GM23338 (cell line): ENCODE measurements at regions not wholly inside any gene's neighbourhood (a gene's known extent, or its start where the extent isn't known, plus 50 kb on each side); places are given as distances from the start of the nearest gene placed in this dataset.

ENCODE experiments used
- ATAC-seq: fragments of 200-7000 bp; cut with Tn5 transposase; 3 replicates; pipeline ENCODE4 v1.9.1; 2020
- DNase-seq: peaks from one replicate; pipeline ENCODE4 v3.0.0-alpha.2; 2015; ENCODE audit warnings: low spot score
- H2AFZ ChIP-seq: fragments of 200-600 bp; sonication (generic); 2 replicates; pipeline ENCODE4 v1.8.0; 2016; ENCODE audit warnings: antibody characterized with exemption, mild to moderate bottlenecking, moderate library complexity
- H3F3A ChIP-seq: fragments of 200-600 bp; sonication (generic); replicated peaks from 2 replicates; pipeline ENCODE4 v1.8.0; 2017; ENCODE audit warnings: antibody characterized with exemption, mixed run types, low read depth
- H3K27ac ChIP-seq: fragments of 200-600 bp; sonication (generic); 2 replicates; pipeline ENCODE4 v1.6.1; 2016; ENCODE audit warnings: low read depth
- H3K27me3 ChIP-seq: fragments of 200-600 bp; sonication (generic); 2 replicates; pipeline ENCODE4 v1.8.0; 2016; ENCODE audit warnings: mild to moderate bottlenecking, mixed run types, moderate library complexity; ENCODE audit not compliant: insufficient read depth
- H3K36me3 ChIP-seq: fragments of 200-600 bp; sonication (generic); 2 replicates; pipeline ENCODE4 v1.8.0; 2016; ENCODE audit warnings: mild to moderate bottlenecking; ENCODE audit not compliant: insufficient read depth
- H3K4me1 ChIP-seq: fragments of 200-600 bp; sonication (generic); 2 replicates; pipeline ENCODE4 v1.8.0; 2016; ENCODE audit warnings: mild to moderate bottlenecking, moderate library complexity; ENCODE audit not compliant: insufficient read depth
- H3K4me2 ChIP-seq: fragments of 200-600 bp; sonication (generic); 2 replicates; pipeline ENCODE4 v1.7.1; 2017; ENCODE audit warnings: mixed run types
- H3K4me3 ChIP-seq: fragments of 200-600 bp; sonication (generic); 2 replicates; pipeline ENCODE4 v1.6.1; 2016; ENCODE audit warnings: mixed run types
- H3K79me2 ChIP-seq: fragments of 200-600 bp; sonication (generic); replicated peaks from 2 replicates; pipeline ENCODE4 v1.8.0; 2017; ENCODE audit warnings: mild to moderate bottlenecking; ENCODE audit not compliant: insufficient read depth
- H3K9me2 ChIP-seq: fragments of 200-600 bp; sonication (generic); 2 replicates; pipeline ENCODE4 v1.8.0; 2017; ENCODE audit not compliant: insufficient read depth
- H4K20me1 ChIP-seq: fragments of 200-600 bp; sonication (generic); replicated peaks from 2 replicates; pipeline ENCODE4 v1.8.0; 2017; ENCODE audit warnings: mild to moderate bottlenecking; ENCODE audit not compliant: insufficient read depth
- H3K27ac Mint-ChIP-seq: 2 replicates; pipeline ENCODE4 v1.8.0; 2020; ENCODE audit warnings: inconsistent platforms, mild to moderate bottlenecking, moderate library complexity, mixed read lengths
- H3K27me3 Mint-ChIP-seq: 3 replicates; pipeline ENCODE4 v1.8.0; 2022; ENCODE audit warnings: low read depth, mild to moderate bottlenecking, moderate library complexity, mixed read lengths, inconsistent platforms; ENCODE audit not compliant: insufficient read depth, poor library complexity
- H3K36me3 Mint-ChIP-seq: 3 replicates; pipeline ENCODE4 v1.8.0; 2021; ENCODE audit warnings: low read depth, mild to moderate bottlenecking, inconsistent platforms, moderate library complexity, mixed read lengths
- H3K4me1 Mint-ChIP-seq: 3 replicates; pipeline ENCODE4 v1.8.0; 2020; ENCODE audit warnings: mild to moderate bottlenecking, inconsistent platforms, mixed read lengths
- H3K4me3 Mint-ChIP-seq: 3 replicates; pipeline ENCODE4 v1.8.0; 2021; ENCODE audit warnings: moderate library complexity, mild to moderate bottlenecking, inconsistent platforms, mixed read lengths
- H3K9me3 Mint-ChIP-seq: 3 replicates; pipeline ENCODE4 v1.8.0; 2020; ENCODE audit warnings: moderate library complexity, mild to moderate bottlenecking, inconsistent platforms, mixed read lengths
- CREB1 ChIP-seq: fragments of 250-450 bp; sonication (Bioruptor Pico); IDR thresholded peaks from 2 replicates; pipeline ENCODE4 v1.5.0; 2020; ENCODE audit warnings: low read depth, mild to moderate bottlenecking, moderate library complexity
- EZH2 ChIP-seq: fragments of 200-600 bp; sonication (generic); IDR thresholded peaks from one replicate; pipeline ENCODE4 v1.8.0; 2017; ENCODE audit warnings: antibody characterized with exemption, mild to moderate bottlenecking, low read depth; ENCODE audit not compliant: unreplicated experiment
- EZH2phosphoT487 ChIP-seq: fragments of 200-600 bp; sonication (generic); IDR thresholded peaks from one replicate; pipeline ENCODE4 v1.8.1; 2018; ENCODE audit warnings: antibody characterized with exemption; ENCODE audit not compliant: unreplicated experiment
- JUNB ChIP-seq: IDR thresholded peaks from one replicate; pipeline ENCODE4 v1.6.1; 2016; ENCODE audit warnings: antibody characterized with exemption; ENCODE audit not compliant: unreplicated experiment
- NANOG ChIP-seq: IDR thresholded peaks from 2 replicates; pipeline ENCODE4 v1.6.1; 2016; ENCODE audit warnings: antibody characterized with exemption, borderline replicate concordance
- POLR2AphosphoS5 ChIP-seq: IDR thresholded peaks from 2 replicates; pipeline ENCODE4 v1.6.1; 2016; ENCODE audit warnings: antibody characterized with exemption, low read depth
- STAT1 ChIP-seq: IDR thresholded peaks from one replicate; pipeline ENCODE4 v1.6.1; 2016; ENCODE audit warnings: antibody characterized with exemption; ENCODE audit not compliant: unreplicated experiment
- ZNF114 ChIP-seq: fragments of 250-450 bp; sonication (Bioruptor Pico); IDR thresholded peaks from 2 replicates; pipeline ENCODE4 v1.5.0; 2020; ENCODE audit warnings: mild to moderate bottlenecking, moderate library complexity
- ZNF331 ChIP-seq: fragments of 250-450 bp; sonication (Bioruptor Pico); IDR thresholded peaks from 2 replicates; pipeline ENCODE4 v1.5.0; 2020; ENCODE audit warnings: low read depth, mild to moderate bottlenecking, moderate library complexity
- TF ChIP-seq, protein P1 (sequence below): IDR thresholded peaks from one replicate; pipeline ENCODE4 v1.6.1; 2018; ENCODE audit warnings: antibody characterized with exemption; ENCODE audit not compliant: unreplicated experiment
- TF ChIP-seq, protein P2 (sequence below): IDR thresholded peaks from 2 replicates; pipeline ENCODE4 v1.6.1; 2016; ENCODE audit warnings: antibody characterized with exemption
- TF ChIP-seq, protein P3 (sequence below), 2 experiments: fragments of 200-600 bp in 1 of 2; sonication (generic) in 1 of 2; conservative IDR thresholded peaks; 2 replicates each; pipeline versions ENCODE4 v1.5.1 to v1.6.1; 2016 to 2017; ENCODE audit warnings: antibody characterized with exemption in 2 of 2, low read depth in 2 of 2, mild to moderate bottlenecking in 2 of 2, moderate library complexity in 1 of 2

DNA sequence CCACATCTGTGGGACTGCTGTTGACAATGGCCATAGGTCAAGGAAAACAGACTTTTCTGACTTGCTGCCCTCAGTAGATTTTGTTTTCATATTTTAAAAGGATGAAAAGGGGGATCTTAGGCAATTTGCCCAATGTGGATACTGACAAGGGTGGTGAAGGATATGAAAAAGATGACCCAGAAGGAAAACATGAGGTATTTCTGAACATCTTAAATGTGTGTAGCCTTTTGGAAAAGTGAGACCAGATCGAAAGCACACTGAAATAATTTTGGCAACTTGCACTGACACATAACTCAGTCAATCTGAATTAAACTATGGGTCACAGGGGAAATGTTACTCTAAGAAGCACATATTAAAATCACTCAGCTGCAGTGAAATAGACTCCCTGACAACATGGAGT is 1793.0 kb upstream of the ACO1 start (continued):
- TF ChIP-seq, protein P1, sequence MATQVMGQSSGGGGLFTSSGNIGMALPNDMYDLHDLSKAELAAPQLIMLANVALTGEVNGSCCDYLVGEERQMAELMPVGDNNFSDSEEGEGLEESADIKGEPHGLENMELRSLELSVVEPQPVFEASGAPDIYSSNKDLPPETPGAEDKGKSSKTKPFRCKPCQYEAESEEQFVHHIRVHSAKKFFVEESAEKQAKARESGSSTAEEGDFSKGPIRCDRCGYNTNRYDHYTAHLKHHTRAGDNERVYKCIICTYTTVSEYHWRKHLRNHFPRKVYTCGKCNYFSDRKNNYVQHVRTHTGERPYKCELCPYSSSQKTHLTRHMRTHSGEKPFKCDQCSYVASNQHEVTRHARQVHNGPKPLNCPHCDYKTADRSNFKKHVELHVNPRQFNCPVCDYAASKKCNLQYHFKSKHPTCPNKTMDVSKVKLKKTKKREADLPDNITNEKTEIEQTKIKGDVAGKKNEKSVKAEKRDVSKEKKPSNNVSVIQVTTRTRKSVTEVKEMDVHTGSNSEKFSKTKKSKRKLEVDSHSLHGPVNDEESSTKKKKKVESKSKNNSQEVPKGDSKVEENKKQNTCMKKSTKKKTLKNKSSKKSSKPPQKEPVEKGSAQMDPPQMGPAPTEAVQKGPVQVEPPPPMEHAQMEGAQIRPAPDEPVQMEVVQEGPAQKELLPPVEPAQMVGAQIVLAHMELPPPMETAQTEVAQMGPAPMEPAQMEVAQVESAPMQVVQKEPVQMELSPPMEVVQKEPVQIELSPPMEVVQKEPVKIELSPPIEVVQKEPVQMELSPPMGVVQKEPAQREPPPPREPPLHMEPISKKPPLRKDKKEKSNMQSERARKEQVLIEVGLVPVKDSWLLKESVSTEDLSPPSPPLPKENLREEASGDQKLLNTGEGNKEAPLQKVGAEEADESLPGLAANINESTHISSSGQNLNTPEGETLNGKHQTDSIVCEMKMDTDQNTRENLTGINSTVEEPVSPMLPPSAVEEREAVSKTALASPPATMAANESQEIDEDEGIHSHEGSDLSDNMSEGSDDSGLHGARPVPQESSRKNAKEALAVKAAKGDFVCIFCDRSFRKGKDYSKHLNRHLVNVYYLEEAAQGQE = no peak

DNA sequence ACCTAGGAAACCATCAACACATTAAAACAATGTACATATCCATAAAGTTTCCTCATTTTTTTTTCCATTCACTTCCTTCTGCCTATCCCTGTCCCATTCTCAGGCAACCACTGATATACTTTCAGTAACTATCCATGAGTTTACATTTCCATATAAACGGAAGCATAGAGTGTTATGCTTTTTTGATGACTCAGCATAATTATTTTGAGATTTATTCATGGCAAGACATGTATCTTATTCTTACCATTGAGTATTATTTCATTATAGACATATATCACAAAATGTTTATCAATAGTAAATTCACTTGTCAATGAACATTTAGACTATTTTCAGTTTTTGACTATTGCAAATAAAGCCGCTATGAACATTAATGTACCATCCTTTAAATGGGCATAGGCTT is 1786.8 kb upstream of the ACO1 start:
- DNase-seq = no peak
- no peaks in the 10 kb centered on the region for H3K27me3 ChIP-seq
- no peak overlapping the region for H3K27ac ChIP-seq
- no peaks in the 10 kb centered on the region for H3F3A ChIP-seq
- H3K4me2 ChIP-seq = no peak overlapping the region
- no peaks in the 10 kb centered on the region; the same call in 1 of the 2 replicates for H3K4me1 ChIP-seq
- H3K4me3 ChIP-seq = no peak overlapping the region
- no peaks in the 10 kb centered on the region for H3K79me2 ChIP-seq
- no peak for ATAC-seq
- Mint-ChIP-seq H3K4me1 (no peaks in the 10 kb centered on the region), H3K9me3 (peaks cover 3% of the 10 kb centered on the region; the same call in 1 of the 3 replicates), H3K36me3 (no peaks in the 10 kb centered on the region), H3K27ac (no peak overlapping the region), H3K27me3 (no peaks in the 10 kb centered on the region), H3K4me3 (no peak overlapping the region)
- H3K9me2 ChIP-seq = 0 out of 2 replicates have a peak, but pooled peaks cover 8% of the 10 kb centered on the region
- H3K36me3 ChIP-seq = no peaks in the 10 kb centered on the region
- no peak overlapping the region for H2AFZ ChIP-seq
- no peaks in the 10 kb centered on the region for H4K20me1 ChIP-seq
- TF ChIP-seq STAT1 (no peak), CREB1 (no peak), EZH2phosphoT487 (no peak), ZNF331 (CRISPR knock-in tag) (no peak), POLR2AphosphoS5 (no peak), EZH2 (no peak), ZNF114 (CRISPR knock-in tag) (no peak), JUNB (no peak), NANOG (no peak)
- TF ChIP-seq, protein P1 = no peak
- TF ChIP-seq, protein P2, sequence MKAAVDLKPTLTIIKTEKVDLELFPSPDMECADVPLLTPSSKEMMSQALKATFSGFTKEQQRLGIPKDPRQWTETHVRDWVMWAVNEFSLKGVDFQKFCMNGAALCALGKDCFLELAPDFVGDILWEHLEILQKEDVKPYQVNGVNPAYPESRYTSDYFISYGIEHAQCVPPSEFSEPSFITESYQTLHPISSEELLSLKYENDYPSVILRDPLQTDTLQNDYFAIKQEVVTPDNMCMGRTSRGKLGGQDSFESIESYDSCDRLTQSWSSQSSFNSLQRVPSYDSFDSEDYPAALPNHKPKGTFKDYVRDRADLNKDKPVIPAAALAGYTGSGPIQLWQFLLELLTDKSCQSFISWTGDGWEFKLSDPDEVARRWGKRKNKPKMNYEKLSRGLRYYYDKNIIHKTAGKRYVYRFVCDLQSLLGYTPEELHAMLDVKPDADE = no peak
- TF ChIP-seq, protein P3, sequence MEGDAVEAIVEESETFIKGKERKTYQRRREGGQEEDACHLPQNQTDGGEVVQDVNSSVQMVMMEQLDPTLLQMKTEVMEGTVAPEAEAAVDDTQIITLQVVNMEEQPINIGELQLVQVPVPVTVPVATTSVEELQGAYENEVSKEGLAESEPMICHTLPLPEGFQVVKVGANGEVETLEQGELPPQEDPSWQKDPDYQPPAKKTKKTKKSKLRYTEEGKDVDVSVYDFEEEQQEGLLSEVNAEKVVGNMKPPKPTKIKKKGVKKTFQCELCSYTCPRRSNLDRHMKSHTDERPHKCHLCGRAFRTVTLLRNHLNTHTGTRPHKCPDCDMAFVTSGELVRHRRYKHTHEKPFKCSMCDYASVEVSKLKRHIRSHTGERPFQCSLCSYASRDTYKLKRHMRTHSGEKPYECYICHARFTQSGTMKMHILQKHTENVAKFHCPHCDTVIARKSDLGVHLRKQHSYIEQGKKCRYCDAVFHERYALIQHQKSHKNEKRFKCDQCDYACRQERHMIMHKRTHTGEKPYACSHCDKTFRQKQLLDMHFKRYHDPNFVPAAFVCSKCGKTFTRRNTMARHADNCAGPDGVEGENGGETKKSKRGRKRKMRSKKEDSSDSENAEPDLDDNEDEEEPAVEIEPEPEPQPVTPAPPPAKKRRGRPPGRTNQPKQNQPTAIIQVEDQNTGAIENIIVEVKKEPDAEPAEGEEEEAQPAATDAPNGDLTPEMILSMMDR (conservative IDR thresholded peaks at IDR 0.05; ENCODE audit: low read depth in 2 of 2) = no peak
